ENCODE measurements at regions not wholly inside any gene's neighbourhood (a gene's known extent, or its start where the extent isn't known, plus 50 kb on each side); places are given as distances from the start of the nearest gene placed in this dataset.

DNA sequence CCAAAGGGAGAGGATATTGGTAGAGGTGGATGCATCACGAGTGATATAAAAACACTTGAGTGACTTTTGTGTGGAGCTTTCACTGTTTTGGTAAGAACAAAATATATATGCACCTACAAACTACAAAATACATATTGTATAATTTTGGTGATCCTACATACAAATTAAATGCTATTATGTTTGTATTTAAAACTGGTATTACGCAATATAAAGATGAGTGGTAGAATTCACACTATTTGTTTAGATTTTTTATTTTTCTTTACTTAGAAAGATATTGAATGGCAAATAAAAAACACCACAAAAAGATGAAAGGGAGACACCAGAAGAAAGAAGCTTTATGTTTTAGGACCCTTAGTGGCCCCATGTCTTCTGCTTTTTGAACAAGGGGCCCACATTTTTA, 770.7 kb upstream of the ID2 start:
- WGBS, 2 donors (ENCODE audit: extremely low coverage in 2 of 2, insufficient read length in 2 of 2, insufficient replicate concordance in 1 of 2), result no CpG with 5 or more reads among the region's 2 CpGs
- Histone ChIP-seq H3K14ac (ENCODE audit: low read length) (no peak overlapping the region), H3K4me2 (ENCODE audit: insufficient read depth, low read length, poor library complexity, severe bottlenecking) (no peak overlapping the region), H4K8ac (ENCODE audit: low read depth, low read length) (no peak overlapping the region), H3K36me3 (replicated peaks in 1 of 2; ENCODE audit: control insufficient read depth in 2 of 2, insufficient read depth in 2 of 2, low read length in 2 of 2) (no peaks in the 10 kb centered on the region), H3K18ac (ENCODE audit: low read length) (no peak overlapping the region), H2BK120ac (ENCODE audit: low read depth, low read length) (no peak overlapping the region), H3K27ac (replicated peaks; ENCODE audit: low read length) (no peak overlapping the region), H3K4me1 (ENCODE audit: control insufficient read depth in 2 of 2, insufficient read depth in 1 of 2, low read depth in 1 of 2, low read length in 2 of 2) (peaks cover 0 to 1% of the 10 kb centered on the region in 2 donors), H3K9me3 (replicated peaks in 1 of 2; ENCODE audit: control insufficient read depth in 2 of 2, insufficient read depth in 1 of 2, low read depth in 1 of 2, low read length in 2 of 2) (peaks cover 0 to 2% of the 10 kb centered on the region in 2 donors), H2AFZ (ENCODE audit: low read length) (no peak overlapping the region), H3K4ac (ENCODE audit: low read length) (no peak overlapping the region), H2AK5ac (ENCODE audit: low read depth, low read length) (no peak overlapping the region), H3K9ac (ENCODE audit: low read depth, low read length, poor library complexity) (no peak overlapping the region), H3K4me3 (ENCODE audit: low read length in 2 of 2) (no peak overlapping the region), H3K79me1 (ENCODE audit: low read depth, low read length) (no peaks in the 10 kb centered on the region), H4K91ac (ENCODE audit: low read depth, low read length, poor library complexity) (no peak overlapping the region), H2BK15ac (ENCODE audit: low read length) (no peak overlapping the region), H3K27me3 (ENCODE audit: control insufficient read depth in 3 of 3, insufficient read depth in 3 of 3, low read depth in 1 of 3, low read length in 3 of 3) (no peaks in the 10 kb centered on the region), H2BK12ac (ENCODE audit: low read length) (no peak overlapping the region), H2BK5ac (ENCODE audit: low read length) (no peak overlapping the region), H3K23ac (ENCODE audit: low read depth, low read length, poor library complexity) (no peak overlapping the region)
- no peak for DNase-seq (ENCODE audit: low spot score)

DNA sequence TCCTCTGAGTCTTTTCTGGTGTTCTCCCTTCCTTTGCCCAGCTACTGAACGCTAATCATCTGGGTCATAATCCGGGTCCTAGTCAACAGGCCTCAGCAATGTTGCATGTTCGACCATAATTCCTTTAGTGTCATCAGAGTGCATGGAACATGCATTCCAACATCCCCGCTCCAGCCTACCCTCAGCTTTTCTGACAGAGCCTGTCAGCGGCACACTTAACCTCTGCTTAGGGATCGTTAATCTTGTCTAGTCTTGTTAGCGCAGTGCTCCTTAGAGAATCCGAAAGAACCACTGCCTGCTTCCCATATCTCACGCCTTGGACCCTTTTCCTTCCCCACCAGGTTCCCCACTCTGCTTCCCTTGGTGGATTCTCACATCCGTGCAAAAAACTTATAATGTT, 767.9 kb upstream of the ID2 start:
- Histone ChIP-seq H2AFZ (ENCODE audit: low read length) (no peak overlapping the region), H4K91ac (ENCODE audit: low read depth, low read length, poor library complexity) (no peak overlapping the region), H2BK5ac (ENCODE audit: low read length) (no peak overlapping the region), H2BK120ac (ENCODE audit: low read depth, low read length) (no peak overlapping the region), H3K4ac (ENCODE audit: low read length) (no peak overlapping the region), H2AK5ac (ENCODE audit: low read depth, low read length) (no peak overlapping the region), H3K18ac (ENCODE audit: low read length) (no peak overlapping the region), H3K9ac (ENCODE audit: low read depth, low read length, poor library complexity) (no peak overlapping the region), H3K4me1 (ENCODE audit: control insufficient read depth in 2 of 2, insufficient read depth in 1 of 2, low read depth in 1 of 2, low read length in 2 of 2) (peaks cover 0 to 1% of the 10 kb centered on the region in 2 donors), H4K8ac (ENCODE audit: low read depth, low read length) (no peak overlapping the region), H3K4me2 (ENCODE audit: insufficient read depth, low read length, poor library complexity, severe bottlenecking) (no peak overlapping the region), H2BK12ac (ENCODE audit: low read length) (no peak overlapping the region), H3K9me3 (replicated peaks in 1 of 2; ENCODE audit: control insufficient read depth in 2 of 2, insufficient read depth in 1 of 2, low read depth in 1 of 2, low read length in 2 of 2) (peaks cover 0 to 2% of the 10 kb centered on the region in 2 donors), H3K27me3 (ENCODE audit: control insufficient read depth in 3 of 3, insufficient read depth in 3 of 3, low read depth in 1 of 3, low read length in 3 of 3) (no peaks in the 10 kb centered on the region), H3K4me3 (ENCODE audit: low read length in 2 of 2) (no peak overlapping the region), H3K79me1 (ENCODE audit: low read depth, low read length) (no peaks in the 10 kb centered on the region), H3K36me3 (replicated peaks in 1 of 2; ENCODE audit: control insufficient read depth in 2 of 2, insufficient read depth in 2 of 2, low read length in 2 of 2) (no peaks in the 10 kb centered on the region), H3K14ac (ENCODE audit: low read length) (no peak overlapping the region), H3K23ac (ENCODE audit: low read depth, low read length, poor library complexity) (no peak overlapping the region), H2BK15ac (ENCODE audit: low read length) (no peak overlapping the region), H3K27ac (replicated peaks; ENCODE audit: low read length) (no peak overlapping the region)
- no CpG with 5 or more reads among the region's 10 CpGs for WGBS, 2 donors (ENCODE audit: extremely low coverage in 2 of 2, insufficient read length in 2 of 2, insufficient replicate concordance in 1 of 2)
- DNase-seq (ENCODE audit: low spot score), result no peak

- no peak overlapping the region for H2BK120ac ChIP-seq (ENCODE audit: low read depth, low read length)
- no CpG with 5 or more reads among the region's 14 CpGs for WGBS, 2 donors (ENCODE audit: extremely low coverage in 2 of 2, insufficient read length in 2 of 2, insufficient replicate concordance in 1 of 2)
- H3K36me3 ChIP-seq (replicated peaks in 1 of 2; ENCODE audit: control insufficient read depth in 2 of 2, insufficient read depth in 2 of 2, low read length in 2 of 2), result no peaks in the 10 kb centered on the region
- H3K27me3 ChIP-seq (ENCODE audit: control insufficient read depth in 3 of 3, insufficient read depth in 3 of 3, low read depth in 1 of 3, low read length in 3 of 3), result no peaks in the 10 kb centered on the region
- peaks cover 0 to 1% of the 10 kb centered on the region in 2 donors for H3K4me1 ChIP-seq (ENCODE audit: control insufficient read depth in 2 of 2, insufficient read depth in 1 of 2, low read depth in 1 of 2, low read length in 2 of 2)
- no peak overlapping the region for H4K8ac ChIP-seq (ENCODE audit: low read depth, low read length)
- H3K4me3 ChIP-seq (ENCODE audit: low read length in 2 of 2), result no peak overlapping the region
- H3K23ac ChIP-seq (ENCODE audit: low read depth, low read length, poor library complexity), result no peak overlapping the region
- H3K9me3 ChIP-seq (replicated peaks in 1 of 2; ENCODE audit: control insufficient read depth in 2 of 2, insufficient read depth in 1 of 2, low read depth in 1 of 2, low read length in 2 of 2), result peaks cover 0 to 2% of the 10 kb centered on the region in 2 donors
- H2AFZ ChIP-seq (ENCODE audit: low read length), result peak overlapping the region; percentile 2
- no peak overlapping the region for H2AK5ac ChIP-seq (ENCODE audit: low read depth, low read length)
- no peak overlapping the region for H2BK5ac ChIP-seq (ENCODE audit: low read length)
- H3K27ac ChIP-seq (replicated peaks; ENCODE audit: low read length), result no peak overlapping the region
- H4K91ac ChIP-seq (ENCODE audit: low read depth, low read length, poor library complexity), result no peak overlapping the region
- H3K79me1 ChIP-seq (ENCODE audit: low read depth, low read length), result no peaks in the 10 kb centered on the region
- H3K18ac ChIP-seq (ENCODE audit: low read length), result peak overlapping the region; percentile 84
- H3K9ac ChIP-seq (ENCODE audit: low read depth, low read length, poor library complexity), result no peak overlapping the region
- no peak overlapping the region for H3K4ac ChIP-seq (ENCODE audit: low read length)
- DNase-seq (ENCODE audit: low spot score), result no peak
- H2BK15ac ChIP-seq (ENCODE audit: low read length), result no peak overlapping the region
- H2BK12ac ChIP-seq (ENCODE audit: low read length), result no peak overlapping the region
- no peak overlapping the region for H3K14ac ChIP-seq (ENCODE audit: low read length)
- no peak overlapping the region for H3K4me2 ChIP-seq (ENCODE audit: insufficient read depth, low read length, poor library complexity, severe bottlenecking)
Measured at GRCh38 chr2:7915302-7916091, 766.4 kb upstream of the ID2 start.

DNA sequence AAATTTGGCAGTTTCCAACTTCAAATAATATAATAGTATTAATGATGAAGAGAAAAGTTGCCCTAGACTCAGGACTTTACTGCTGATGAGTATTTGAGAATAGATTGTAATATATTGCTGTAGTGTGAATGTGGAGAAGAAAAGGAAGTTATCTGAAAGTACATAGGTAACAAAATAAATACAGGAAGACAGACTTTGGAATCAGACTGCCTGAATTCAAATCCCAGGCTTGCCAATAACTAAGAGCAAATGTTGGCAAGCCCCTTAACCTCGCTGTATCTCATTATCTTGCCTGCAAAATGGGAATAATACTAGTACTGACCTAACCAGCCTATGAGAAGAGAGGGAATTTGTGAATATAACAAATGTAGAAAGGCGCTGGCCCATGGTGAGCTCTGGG, 765.2 kb upstream of the ID2 start:
- Histone ChIP-seq H3K4me2 (ENCODE audit: insufficient read depth, low read length, poor library complexity, severe bottlenecking) (no peak overlapping the region), H3K14ac (ENCODE audit: low read length) (no peak overlapping the region), H2BK120ac (ENCODE audit: low read depth, low read length) (no peak overlapping the region), H3K23ac (ENCODE audit: low read depth, low read length, poor library complexity) (no peak overlapping the region), H2BK5ac (ENCODE audit: low read length) (no peak overlapping the region), H3K9me3 (replicated peaks in 1 of 2; ENCODE audit: control insufficient read depth in 2 of 2, insufficient read depth in 1 of 2, low read depth in 1 of 2, low read length in 2 of 2) (peaks cover 0 to 2% of the 10 kb centered on the region in 2 donors), H4K8ac (ENCODE audit: low read depth, low read length) (no peak overlapping the region), H2AFZ (ENCODE audit: low read length) (no peak overlapping the region), H3K27me3 (ENCODE audit: control insufficient read depth in 3 of 3, insufficient read depth in 3 of 3, low read depth in 1 of 3, low read length in 3 of 3) (no peaks in the 10 kb centered on the region), H4K91ac (ENCODE audit: low read depth, low read length, poor library complexity) (no peak overlapping the region), H3K27ac (replicated peaks; ENCODE audit: low read length) (no peak overlapping the region), H3K4me3 (ENCODE audit: low read length in 2 of 2) (no peak overlapping the region), H2BK12ac (ENCODE audit: low read length) (no peak overlapping the region), H3K4ac (ENCODE audit: low read length) (no peak overlapping the region), H3K18ac (ENCODE audit: low read length) (no peak overlapping the region), H2AK5ac (ENCODE audit: low read depth, low read length) (no peak overlapping the region), H2BK15ac (ENCODE audit: low read length) (no peak overlapping the region), H3K36me3 (replicated peaks in 1 of 2; ENCODE audit: control insufficient read depth in 2 of 2, insufficient read depth in 2 of 2, low read length in 2 of 2) (no peaks in the 10 kb centered on the region), H3K4me1 (ENCODE audit: control insufficient read depth in 2 of 2, insufficient read depth in 1 of 2, low read depth in 1 of 2, low read length in 2 of 2) (peaks cover 0 to 1% of the 10 kb centered on the region in 2 donors), H3K9ac (ENCODE audit: low read depth, low read length, poor library complexity) (no peak overlapping the region), H3K79me1 (ENCODE audit: low read depth, low read length) (no peaks in the 10 kb centered on the region)
- DNase-seq (ENCODE audit: low spot score), result no peak
- WGBS, 2 donors (ENCODE audit: extremely low coverage in 2 of 2, insufficient read length in 2 of 2, insufficient replicate concordance in 1 of 2), result no CpG with 5 or more reads among the region's 2 CpGs

Measured in neuronal stem cell (in vitro differentiated cells).